Coronary artery (tissue), 2 donors: ENCODE measurements at regions not wholly inside any gene's neighbourhood (a gene's known extent, or its start where the extent isn't known, plus 50 kb on each side); places are given as distances from the start of the nearest gene placed in this dataset.

Source experiments
- DNase-seq: peaks from one replicate; pipeline ENCODE4 v3.0.0-alpha.2; 2017; ENCODE audit warnings: low spot score
- H3K27ac ChIP-seq, 2 donors: fragments of 200-600 bp; sonication (generic); one replicate each; pipeline ENCODE4 v1.5.1; 2016 to 2019
- H3K4me3 ChIP-seq: fragments of 200-600 bp; sonication (generic); 2 replicates; pipeline ENCODE4 v1.5.1; 2016; ENCODE audit warnings: mild to moderate bottlenecking, moderate library complexity
- CTCF ChIP-seq: fragments of 200-600 bp; sonication (generic); IDR thresholded peaks from one replicate; pipeline ENCODE4 v1.5.1; 2019; ENCODE audit warnings: antibody characterized with exemption

DNA sequence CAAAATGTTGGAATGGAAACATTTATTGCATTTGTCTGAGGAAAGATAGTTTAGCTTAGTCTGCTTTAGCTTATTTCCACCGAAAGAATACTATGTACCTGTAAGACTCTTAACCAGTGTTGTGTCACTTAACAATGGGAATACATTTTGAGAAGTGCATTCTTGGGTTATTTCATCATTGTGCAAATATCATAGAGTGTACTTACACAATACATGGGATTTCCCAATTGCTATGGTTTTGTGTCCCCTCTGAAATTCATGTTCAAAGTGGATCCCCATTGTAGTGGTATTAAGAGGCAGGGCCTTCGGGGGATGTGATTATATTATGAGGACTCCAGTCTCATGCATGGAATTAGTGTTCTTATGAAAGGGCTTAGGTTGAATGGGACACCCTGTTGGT is 249.4 kb upstream of the UBE2E3 start:
- H3K27ac ChIP-seq, result no peak overlapping the region
- no peak overlapping the region for H3K4me3 ChIP-seq
- TF ChIP-seq CTCF, result no peak
- DNase-seq, result no peak

DNA sequence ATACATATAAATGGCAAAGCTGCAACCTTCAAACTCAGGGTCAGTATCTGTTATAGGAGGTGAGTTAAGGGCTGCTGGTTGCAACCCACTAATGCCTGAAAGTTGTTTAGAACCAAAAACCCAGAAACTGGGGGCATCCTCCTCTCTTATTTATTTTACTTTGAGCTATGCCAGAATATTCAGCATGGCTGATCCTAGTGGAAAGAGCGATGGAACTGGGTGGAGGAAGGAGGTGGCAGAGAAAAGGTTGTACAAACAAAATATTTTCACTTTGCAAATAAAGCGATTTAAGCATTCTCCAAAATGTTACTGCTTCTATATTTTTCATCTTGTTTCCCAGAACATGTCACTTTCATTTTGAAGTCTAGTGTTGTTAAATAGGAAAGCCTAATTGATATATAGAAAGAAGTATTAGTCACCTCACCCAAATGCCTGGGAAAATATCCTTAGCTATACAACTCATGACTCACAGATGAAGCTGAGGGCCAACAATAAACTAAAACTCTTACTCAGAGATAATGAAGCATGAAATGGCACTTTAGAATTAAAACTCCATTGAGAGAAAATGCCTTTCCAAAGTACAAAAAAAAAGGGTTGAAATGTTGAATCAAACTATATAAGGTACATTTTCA is 251.4 kb upstream of the UBE2E3 start:
- Histone ChIP-seq H3K27ac (no peak overlapping the region), H3K4me3 (no peak overlapping the region)
- TF ChIP-seq CTCF, result no peak
- no peak for DNase-seq

DNA sequence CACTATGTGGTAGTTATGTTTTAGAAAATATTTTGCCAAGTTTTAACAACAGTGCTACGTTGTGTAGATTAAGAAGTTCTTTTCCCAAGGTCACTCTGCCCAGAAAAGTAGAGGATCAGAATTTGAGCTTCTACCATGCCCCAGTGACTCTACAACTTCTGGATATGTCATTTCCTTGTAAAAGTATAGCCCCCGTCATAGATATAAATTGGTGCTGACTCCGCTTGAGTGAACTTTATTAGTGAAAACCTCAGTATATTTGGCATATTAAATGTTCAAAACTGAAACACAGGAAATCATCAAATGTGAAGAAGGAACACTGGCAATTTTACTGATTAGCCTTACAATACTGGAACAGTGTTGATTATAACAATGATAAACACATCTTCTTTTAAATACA is 256.7 kb upstream of the UBE2E3 start:
- Histone ChIP-seq H3K4me3 (no peak overlapping the region), H3K27ac (no peak overlapping the region)
- DNase-seq, result no peak
- no peak for TF ChIP-seq CTCF

GRCh38 chr2:180722551-180723239 is 257.7 kb upstream of the UBE2E3 start:
- no peak for TF ChIP-seq CTCF
- DNase-seq, result no peak
- Histone ChIP-seq H3K27ac (no peak overlapping the region), H3K4me3 (no peak overlapping the region)

DNA sequence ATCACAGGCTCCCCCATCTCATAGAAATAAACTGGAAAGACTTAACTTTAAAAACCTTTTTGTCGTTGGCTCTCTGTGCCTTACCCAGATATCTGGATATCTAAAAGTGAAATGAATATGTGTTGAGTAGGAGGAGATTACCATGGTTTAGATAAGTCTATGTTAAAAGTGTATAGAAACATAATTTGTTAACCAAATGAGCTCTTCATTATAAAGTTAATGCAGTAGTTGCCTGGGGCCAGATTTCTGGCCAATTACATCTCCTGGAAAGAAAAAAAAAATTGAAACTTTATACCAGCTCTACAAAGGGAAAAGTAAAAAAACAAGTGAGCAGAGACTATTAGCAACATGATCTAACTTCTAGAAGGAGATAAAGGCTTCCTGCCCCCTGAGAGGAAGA is 259.6 kb upstream of the UBE2E3 start:
- DNase-seq, result no peak
- no peak for TF ChIP-seq CTCF
- Histone ChIP-seq H3K27ac (no peak overlapping the region), H3K4me3 (no peak overlapping the region)

DNA sequence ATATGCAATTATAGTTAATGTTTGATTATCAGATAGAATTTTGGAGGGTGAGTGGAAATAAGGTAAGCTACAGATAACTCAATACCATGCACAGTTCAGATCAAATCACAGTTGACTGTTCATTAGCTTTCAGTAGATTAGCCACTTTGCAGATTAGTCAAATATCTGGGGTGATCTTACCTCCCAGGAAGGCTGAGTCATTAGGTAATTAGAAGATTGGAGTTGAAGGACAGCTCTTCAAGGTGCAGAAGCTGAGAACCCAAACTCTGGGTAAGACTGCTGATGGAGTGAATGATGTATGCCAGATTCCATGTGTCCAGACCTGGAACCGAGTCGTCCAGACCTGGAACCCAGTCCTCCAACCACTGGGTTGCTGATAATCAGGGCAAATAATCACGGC is 262.8 kb upstream of the UBE2E3 start:
- Histone ChIP-seq H3K4me3 (no peak overlapping the region), H3K27ac (no peak overlapping the region)
- TF ChIP-seq CTCF, result no peak
- DNase-seq, result no peak
